ACHN (cell line): ENCODE measurements at regions not wholly inside any gene's neighbourhood (a gene's known extent, or its start where the extent isn't known, plus 50 kb on each side); places are given as distances from the start of the nearest gene placed in this dataset.
"Not testable (repeated sequence)": the region's sequence is repeated elsewhere in the genome, so short reads cannot be mapped to it uniquely, and the experiment has no call there.

Experiments used
- DNase-seq: peaks from one replicate; pipeline ENCODE4 v3.0.0-alpha.2; 2015
- in situ Hi-C: cut with HindIII; loops from 2 replicates; pipeline ENCODE4 v1.10.0; 2017; ENCODE audit warnings: low sequenced_read_pairs, low pct_ligation_motif_present, low pct_unique_long_range_greater_than_20kb

DNA sequence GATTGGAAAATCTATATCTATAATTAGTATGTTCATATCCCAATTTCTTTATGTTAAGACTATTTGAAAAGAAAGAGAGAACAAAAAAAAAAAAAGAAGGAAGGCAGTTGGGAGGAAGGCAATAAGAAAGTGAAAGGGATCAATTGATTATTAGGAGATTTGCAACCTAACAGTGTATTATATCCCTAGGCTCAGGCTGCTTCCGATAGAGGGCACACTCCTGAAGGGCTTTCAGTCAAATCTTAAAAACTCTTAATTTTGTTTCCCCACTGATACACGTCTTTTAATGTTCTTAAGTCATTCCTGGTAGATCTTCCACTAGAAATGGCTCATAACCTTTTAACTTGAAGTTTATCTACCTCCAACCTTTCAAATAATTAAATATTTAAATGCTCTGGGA, 763.9 kb downstream of the BCL11A start:
- no peak for DNase-seq
- in situ Hi-C loops = no loop called here

DNA sequence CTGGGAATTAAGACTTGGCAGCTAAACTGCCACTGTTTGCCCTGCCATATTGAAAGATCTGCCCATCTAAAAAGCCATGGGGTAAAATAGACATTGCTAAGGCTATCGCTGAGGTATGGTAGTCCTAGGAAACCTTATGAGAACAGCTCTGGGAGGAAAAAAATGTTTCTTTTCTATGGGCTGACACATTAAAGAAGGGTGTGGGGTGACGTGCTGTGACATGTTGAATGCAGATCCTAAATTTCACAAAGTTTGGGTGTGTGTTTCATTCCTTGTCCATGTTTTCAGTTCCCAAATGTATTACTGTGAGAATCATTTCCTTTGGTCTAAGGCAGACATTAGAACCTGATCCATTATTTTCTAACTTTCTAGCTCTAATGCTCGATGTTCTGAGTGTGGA, 766.4 kb downstream of the BCL11A start:
- DNase-seq = no peak
- in situ Hi-C loops = no loop called here

- in situ Hi-C loops = no loop called here
- DNase-seq = no peak
Measured at GRCh38 chr2:59786684-59787083, 766.8 kb downstream of the BCL11A start.

GRCh38 chr2:59779571-59779970, 773.9 kb downstream of the BCL11A start:
- no peak for DNase-seq
- in situ Hi-C loops = no loop called here

DNA sequence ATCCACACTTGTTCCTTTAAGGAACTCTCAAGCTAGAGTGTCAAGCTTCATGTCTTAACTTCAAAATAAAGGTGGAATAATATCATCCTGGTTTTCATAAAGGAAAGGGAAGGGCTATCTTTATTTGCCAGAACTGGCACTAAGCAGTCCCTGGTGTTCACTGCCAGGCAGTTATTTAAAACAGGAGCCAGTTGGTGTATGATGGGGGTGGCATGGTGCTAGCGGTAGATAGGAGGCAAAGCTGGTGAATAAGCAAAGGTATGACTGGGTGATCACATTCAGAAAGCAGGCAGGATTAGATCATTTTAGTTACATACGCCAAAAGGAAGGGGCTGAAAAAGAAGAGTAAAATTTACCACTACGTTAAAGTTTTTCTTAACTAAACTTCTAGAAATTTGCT, 776.3 kb downstream of the BCL11A start:
- DNase-seq = no peak
- in situ Hi-C loops = no loop called here

DNA sequence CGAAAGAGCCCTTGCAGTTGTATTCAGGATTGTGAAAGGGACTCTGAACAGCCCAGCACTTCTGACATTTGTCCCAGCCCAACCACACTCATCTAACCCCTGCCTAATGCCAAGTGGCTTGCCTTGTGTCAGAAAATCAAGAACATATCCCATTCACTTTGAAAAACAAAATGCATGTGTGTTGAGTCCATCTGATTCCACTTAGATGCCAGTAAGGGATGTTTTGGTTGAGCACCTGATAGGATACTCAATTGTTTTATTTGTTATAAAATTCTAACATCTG, 776.8 kb downstream of the BCL11A start:
- in situ Hi-C loops = no loop called here
- DNase-seq = no peak

- in situ Hi-C loops = no loop called here
- no peak for DNase-seq
Measured at GRCh38 chr2:59774821-59775433, 778.5 kb downstream of the BCL11A start.

DNA sequence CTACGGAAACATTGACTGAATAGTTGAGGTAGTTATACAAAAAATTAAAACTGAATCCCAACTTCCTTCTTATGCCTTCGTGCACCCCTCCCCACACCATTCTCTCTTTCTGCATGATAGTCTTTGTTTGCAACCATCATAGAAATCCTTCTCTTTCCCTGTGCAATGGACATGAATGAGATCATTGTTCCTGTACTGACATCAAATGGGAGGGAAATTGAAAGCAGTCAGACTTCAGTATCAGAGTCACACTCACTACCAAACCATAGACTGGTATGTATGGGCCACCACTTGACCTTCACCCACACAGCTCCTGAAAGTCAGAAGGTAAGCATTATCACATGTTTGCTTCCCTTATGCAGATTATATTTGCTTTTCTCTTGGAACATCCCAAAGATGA, 782.8 kb downstream of the BCL11A start:
- no peak for DNase-seq
- in situ Hi-C loops = no loop called here

GRCh38 chr2:59761966-59762365, 791.5 kb downstream of the BCL11A start:
- DNase-seq = no peak
- in situ Hi-C loops = no loop called here

DNA sequence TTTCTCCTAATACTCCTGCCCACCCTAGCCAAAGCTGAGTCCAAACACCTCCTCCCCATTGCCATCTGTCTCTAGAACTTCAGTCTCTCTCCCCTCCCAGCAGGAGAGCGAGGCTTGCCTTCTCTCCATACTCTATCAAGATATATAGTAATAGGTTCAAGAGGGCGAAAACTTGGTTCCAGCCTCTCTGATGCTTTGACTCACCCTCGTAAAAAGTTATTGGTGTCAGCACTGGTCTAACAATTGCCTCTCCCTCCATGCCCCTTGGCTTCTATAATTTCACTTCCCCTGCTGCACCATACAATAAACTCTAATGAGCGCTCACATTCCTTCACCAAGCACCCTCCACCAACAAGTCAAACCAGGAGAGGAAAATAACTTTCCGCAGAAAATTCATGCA, 797.3 kb downstream of the BCL11A start:
- DNase-seq = no peak
- in situ Hi-C loops = no loop called here

DNA sequence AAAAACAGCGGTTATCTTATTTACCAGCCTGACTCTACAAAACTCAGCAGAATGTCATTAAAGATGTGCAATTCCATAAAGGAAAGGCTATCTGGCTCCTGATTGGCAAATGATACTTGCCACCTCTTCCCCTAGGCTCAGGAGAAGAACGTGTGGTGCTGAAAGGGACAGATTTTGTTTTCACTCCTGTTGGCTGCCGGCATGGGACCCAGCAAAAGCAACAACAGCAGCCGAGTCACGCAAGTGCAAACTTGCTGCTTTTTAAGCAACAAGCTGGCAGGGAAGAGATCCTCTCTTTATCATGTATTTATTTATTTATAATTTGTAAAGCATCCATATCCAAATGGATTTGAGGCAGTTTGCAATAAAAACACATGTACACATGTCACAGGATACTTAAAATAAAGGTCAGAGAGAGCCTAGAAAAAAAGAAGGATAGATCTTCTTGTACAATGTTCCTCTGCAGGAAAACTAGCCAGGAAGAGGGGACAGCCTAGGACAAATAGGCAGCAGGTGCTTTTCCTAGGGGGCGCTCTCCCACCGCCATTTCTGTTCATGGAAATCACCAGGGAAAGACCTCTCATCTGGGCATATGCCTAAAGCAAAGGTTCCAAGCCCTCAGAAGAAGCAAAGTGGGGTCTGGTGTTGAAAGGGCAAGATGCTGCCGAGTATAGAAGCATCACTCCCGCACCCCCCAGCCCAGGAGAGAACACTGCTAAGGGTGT, 799.3 kb downstream of the BCL11A start:
- in situ Hi-C loops = no loop called here
- no peak for DNase-seq

DNA sequence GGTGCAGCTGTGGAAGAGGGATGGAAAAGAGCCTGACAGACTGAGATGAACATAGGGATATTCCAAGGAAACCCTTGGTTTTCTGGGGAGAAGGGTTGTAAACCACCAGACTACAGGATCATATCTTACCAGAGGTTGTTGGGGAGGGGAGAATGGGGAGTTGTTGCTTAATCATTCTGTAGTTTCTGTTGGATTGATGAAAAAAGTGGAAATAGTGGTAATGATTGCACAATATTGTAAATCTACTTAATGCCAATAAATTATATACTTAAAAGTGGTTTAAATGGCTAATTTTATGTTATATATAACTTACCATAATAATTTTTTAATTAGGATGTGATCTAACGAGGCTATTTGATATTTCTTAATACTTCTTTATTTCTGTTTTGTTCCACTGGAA, 800.9 kb downstream of the BCL11A start:
- no peak for DNase-seq

DNA sequence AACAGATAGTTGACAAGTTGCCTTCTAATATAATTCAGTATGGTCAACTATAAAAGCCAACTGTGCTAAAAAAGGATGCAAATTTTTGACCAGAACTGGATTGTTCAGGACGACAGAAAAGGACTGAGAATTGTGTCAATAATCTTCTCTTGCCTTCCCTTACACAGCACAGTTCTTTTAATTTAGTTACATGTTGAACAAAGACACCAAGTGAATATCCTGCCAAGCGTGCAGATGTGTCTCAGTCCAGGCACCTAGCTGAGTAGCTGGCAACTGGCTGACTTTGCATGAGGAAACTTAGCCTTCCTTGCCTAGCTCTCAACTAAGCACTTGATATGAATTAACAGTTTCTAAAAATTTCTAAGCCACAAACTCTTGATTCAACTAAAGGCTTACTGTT, 801.4 kb downstream of the BCL11A start:
- in situ Hi-C loops = no loop called here

More for the DNA sequence above, 800.9 kb downstream of the BCL11A start:
- in situ Hi-C loops = no loop called here

DNA sequence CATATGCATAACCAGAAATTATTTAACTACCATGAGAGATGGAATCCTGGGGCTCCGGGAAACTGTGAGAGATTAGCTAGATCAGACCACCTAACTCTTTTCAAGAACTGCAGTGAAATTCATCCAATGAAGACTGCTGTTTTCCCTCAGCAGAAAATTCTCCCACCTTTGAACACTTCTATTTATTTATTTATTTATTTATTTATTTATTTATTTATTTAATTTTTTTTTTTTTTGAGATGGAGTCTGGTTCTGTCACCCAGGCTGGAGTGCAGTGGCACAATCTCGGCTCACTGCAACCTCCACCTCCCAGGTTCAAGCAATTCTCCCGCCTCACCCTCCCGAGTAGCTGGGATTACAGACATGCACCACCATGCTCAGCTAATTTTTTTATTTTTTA, 802.2 kb downstream of the BCL11A start:
- DNase-seq, in situ Hi-C loops: not testable (repeated sequence)

More for the DNA sequence above, 801.4 kb downstream of the BCL11A start:
- DNase-seq = no peak

DNA sequence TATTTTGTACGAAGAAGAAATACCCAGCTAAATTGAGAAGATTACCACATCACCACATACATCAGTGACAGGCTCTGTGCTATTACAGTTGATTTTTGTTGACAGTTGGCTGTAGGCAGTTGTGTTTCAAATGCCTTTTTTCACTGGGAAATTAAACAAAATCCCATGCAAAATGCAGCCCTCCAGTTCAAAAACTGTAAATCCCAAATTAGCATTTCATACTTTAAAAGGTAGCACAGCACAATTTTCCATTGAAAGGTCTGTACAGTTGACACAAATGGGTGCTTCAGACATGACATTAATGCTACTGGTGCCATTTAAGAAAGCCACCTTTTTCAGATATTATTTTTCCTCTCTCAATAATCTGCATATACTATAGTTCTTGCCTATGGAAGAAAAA, 807.2 kb downstream of the BCL11A start:
- in situ Hi-C loops = no loop called here
- DNase-seq = no peak

GRCh38 chr2:59745085-59745484, 808.4 kb downstream of the BCL11A start:
- in situ Hi-C loops = no loop called here
- no peak for DNase-seq

DNA sequence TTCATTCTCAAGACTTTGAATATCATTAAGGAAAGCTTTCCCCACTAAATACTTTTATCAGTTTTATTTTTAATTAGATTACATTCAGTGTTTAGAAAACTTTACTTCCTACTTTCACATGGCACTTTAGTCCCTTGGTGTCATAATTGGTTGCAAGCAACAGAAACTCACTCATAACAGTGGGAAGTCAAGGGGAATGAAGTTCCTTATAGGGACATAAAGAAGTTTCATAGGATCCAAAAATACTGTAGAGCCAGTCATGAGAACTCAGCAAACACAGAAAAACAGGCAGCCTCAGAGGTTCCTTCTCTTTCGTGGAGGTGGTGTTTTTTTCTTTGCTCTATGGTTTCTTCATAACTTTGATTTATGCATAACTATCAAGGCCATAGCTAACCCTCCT, 809.0 kb downstream of the BCL11A start:
- no peak for DNase-seq
- in situ Hi-C loops = no loop called here

DNA sequence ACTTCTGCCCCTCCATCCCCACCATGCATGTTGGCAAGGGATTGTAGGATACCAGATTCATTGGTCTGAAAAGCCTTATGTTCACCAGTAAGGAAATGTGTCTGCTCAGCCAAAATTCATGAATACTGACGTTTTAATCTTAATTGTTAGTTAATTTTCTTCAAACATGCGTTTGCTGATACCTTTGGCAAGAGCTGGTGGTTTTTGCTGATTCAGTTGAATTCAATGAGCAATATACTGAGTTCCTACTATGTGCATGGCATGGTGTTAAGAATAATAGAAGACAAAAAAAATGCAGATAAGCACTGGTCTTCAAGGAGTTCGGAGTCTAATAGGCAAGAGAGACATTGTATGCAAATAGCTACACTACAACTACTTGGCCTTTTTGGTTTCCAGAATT, 811.6 kb downstream of the BCL11A start:
- DNase-seq = no peak
- in situ Hi-C loops = no loop called here

DNA sequence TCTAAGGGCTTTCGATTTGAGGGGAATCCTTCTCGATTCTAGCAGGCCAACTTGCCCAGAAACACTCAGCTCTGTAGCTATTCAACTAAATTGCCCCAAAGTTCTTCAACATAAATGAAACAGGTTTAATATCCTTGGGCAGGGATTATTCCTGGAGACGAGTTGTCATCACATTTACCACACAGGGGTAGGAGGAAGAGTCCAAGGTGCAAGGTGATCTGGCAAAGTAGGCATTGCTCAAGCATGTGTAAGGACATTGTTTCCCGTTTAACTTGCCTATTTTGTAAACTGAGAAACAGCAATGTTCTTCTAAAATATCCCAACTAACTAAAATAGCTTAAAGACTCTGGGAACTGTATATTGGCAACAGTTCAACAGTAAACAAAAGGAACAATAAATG, 814.3 kb downstream of the BCL11A start:
- in situ Hi-C loops = no loop called here
- no peak for DNase-seq

DNA sequence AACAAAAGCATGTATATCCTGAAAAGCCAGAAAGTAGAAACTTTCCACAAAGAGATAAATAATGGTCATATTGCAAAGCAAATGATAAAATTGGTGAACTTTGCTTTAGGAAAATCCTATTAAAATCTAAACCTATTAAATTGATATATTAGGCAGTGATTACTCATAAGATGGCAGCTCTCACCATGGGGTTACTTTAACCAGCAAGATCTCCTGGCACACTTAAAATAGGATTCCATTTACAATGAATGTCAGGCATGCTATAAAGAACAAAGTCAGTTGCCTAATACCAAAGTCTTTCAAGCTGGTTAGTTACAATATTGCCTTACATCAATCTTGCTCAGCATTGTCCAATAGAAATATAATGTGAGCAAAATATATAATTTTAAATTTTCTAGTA, 816.2 kb downstream of the BCL11A start:
- in situ Hi-C loops = no loop called here
- DNase-seq = no peak

- in situ Hi-C loops = no loop called here
- DNase-seq = no peak
Measured at GRCh38 chr2:59734743-59735142, 818.7 kb downstream of the BCL11A start.
